ENCODE measurements at regions not wholly inside any gene's neighbourhood (a gene's known extent, or its start where the extent isn't known, plus 50 kb on each side); places are given as distances from the start of the nearest gene placed in this dataset.

DNA sequence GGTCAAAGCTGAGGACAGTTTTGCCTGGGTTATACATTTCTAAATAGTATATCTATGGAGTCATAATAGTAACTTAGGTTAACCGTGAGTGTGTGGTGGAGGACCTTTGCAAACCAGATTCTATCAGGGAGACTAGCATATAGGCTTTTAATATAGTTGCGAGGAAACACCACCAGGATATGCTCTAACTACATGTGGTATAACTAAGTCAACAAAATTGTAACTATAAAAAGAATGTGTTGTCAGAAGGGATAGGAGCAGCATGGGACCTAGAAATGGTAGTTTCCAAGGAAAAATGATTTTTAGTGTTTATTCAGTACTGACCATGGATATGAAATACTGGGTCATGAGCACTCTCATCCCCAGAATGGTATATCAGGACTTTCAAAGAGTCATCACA is 338.1 kb downstream of the TGFB2 start:
- no peaks in the 10 kb centered on the region for H3K36me3 ChIP-seq (ENCODE audit: control insufficient read depth in 3 of 3, insufficient read depth in 3 of 3, low read length in 3 of 3)
- no peaks in the 10 kb centered on the region for H3K9me3 ChIP-seq (ENCODE audit: control insufficient read depth in 3 of 3, low read length in 3 of 3)
- H3K4me3 ChIP-seq (ENCODE audit: low read length in 3 of 3) = no peak overlapping the region
- H3K4me1 ChIP-seq (ENCODE audit: control insufficient read depth in 3 of 3, insufficient read depth in 3 of 3, low read length in 3 of 3) = no peaks in the 10 kb centered on the region
- no peak overlapping the region for H3K9ac ChIP-seq (ENCODE audit: low read depth in 1 of 3, low read length in 3 of 3)
- H3K27ac ChIP-seq (ENCODE audit: low read depth, low read length) = no peak overlapping the region
- H3K27me3 ChIP-seq (ENCODE audit: control insufficient read depth in 3 of 3, insufficient read depth in 3 of 3, low read length in 3 of 3) = no peaks in the 10 kb centered on the region

DNA sequence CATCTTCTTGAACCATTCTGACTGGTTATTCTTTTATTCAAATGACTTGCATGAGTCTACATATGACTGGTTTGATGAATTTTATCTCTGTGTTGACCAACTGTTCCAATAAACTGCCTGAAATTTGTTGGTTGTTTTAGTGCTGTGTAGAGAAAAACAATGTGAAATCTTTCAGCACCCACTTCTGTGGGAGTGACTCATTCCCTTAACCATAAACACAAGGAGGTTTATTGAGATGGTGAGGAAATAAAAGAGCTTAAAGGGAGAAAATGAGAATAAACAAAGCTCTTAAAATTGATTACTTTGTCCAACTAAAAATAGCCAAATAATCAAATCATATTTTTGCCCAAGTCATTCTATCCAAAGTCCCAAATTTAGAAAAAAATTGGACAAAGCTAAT is 341.1 kb downstream of the TGFB2 start:
- Histone ChIP-seq H3K4me1 (ENCODE audit: control insufficient read depth in 3 of 3, insufficient read depth in 3 of 3, low read length in 3 of 3) (no peaks in the 10 kb centered on the region), H3K27me3 (ENCODE audit: control insufficient read depth in 3 of 3, insufficient read depth in 3 of 3, low read length in 3 of 3) (no peaks in the 10 kb centered on the region), H3K4me3 (ENCODE audit: low read length in 3 of 3) (no peak overlapping the region), H3K9ac (ENCODE audit: low read depth in 1 of 3, low read length in 3 of 3) (no peak overlapping the region), H3K27ac (ENCODE audit: low read depth, low read length) (no peak overlapping the region), H3K36me3 (ENCODE audit: control insufficient read depth in 3 of 3, insufficient read depth in 3 of 3, low read length in 3 of 3) (no peaks in the 10 kb centered on the region), H3K9me3 (ENCODE audit: control insufficient read depth in 3 of 3, low read length in 3 of 3) (no peaks in the 10 kb centered on the region)

DNA sequence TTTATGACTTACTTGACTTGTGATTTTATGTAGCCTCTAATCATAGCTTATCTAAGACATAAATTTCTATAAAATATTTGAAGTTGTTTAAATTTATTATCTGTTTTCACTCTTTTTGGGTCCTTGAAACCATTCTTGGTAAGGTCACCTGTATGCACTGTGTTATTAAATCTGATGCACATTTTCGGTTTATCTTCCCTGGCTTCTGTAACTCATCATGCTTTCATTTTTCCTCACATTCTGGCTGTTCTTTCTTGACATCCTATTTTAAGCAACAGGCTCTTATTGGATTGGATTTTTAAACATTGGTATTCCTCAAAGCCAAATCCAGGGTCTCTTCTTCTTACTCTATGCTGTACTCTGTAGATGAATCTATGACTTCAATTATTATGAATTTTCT is 341.6 kb downstream of the TGFB2 start:
- Histone ChIP-seq H3K4me1 (ENCODE audit: control insufficient read depth in 3 of 3, insufficient read depth in 3 of 3, low read length in 3 of 3) (no peaks in the 10 kb centered on the region), H3K9ac (ENCODE audit: low read depth in 1 of 3, low read length in 3 of 3) (no peak overlapping the region), H3K27me3 (ENCODE audit: control insufficient read depth in 3 of 3, insufficient read depth in 3 of 3, low read length in 3 of 3) (no peaks in the 10 kb centered on the region), H3K36me3 (ENCODE audit: control insufficient read depth in 3 of 3, insufficient read depth in 3 of 3, low read length in 3 of 3) (no peaks in the 10 kb centered on the region), H3K27ac (ENCODE audit: low read depth, low read length) (no peak overlapping the region), H3K9me3 (ENCODE audit: control insufficient read depth in 3 of 3, low read length in 3 of 3) (no peaks in the 10 kb centered on the region), H3K4me3 (ENCODE audit: low read length in 3 of 3) (no peak overlapping the region)

GRCh38 chr1:218692808-218693207 is 347.7 kb downstream of the TGFB2 start:
- Histone ChIP-seq H3K4me1 (ENCODE audit: control insufficient read depth in 3 of 3, insufficient read depth in 3 of 3, low read length in 3 of 3) (peaks cover 0 to 2% (median 0%) of the 10 kb centered on the region in 3 donors), H3K4me3 (ENCODE audit: low read length in 3 of 3) (no peak overlapping the region), H3K9ac (ENCODE audit: low read depth in 1 of 3, low read length in 3 of 3) (no peak overlapping the region), H3K9me3 (ENCODE audit: control insufficient read depth in 3 of 3, low read length in 3 of 3) (no peaks in the 10 kb centered on the region), H3K27me3 (ENCODE audit: control insufficient read depth in 3 of 3, insufficient read depth in 3 of 3, low read length in 3 of 3) (no peaks in the 10 kb centered on the region), H3K36me3 (ENCODE audit: control insufficient read depth in 3 of 3, insufficient read depth in 3 of 3, low read length in 3 of 3) (no peaks in the 10 kb centered on the region), H3K27ac (ENCODE audit: low read depth, low read length) (no peak overlapping the region)

- Histone ChIP-seq H3K9ac (ENCODE audit: low read depth in 1 of 3, low read length in 3 of 3) (no peak overlapping the region), H3K4me3 (ENCODE audit: low read length in 3 of 3) (no peak overlapping the region), H3K9me3 (ENCODE audit: control insufficient read depth in 3 of 3, low read length in 3 of 3) (no peaks in the 10 kb centered on the region), H3K27ac (ENCODE audit: low read depth, low read length) (no peak overlapping the region), H3K36me3 (ENCODE audit: control insufficient read depth in 3 of 3, insufficient read depth in 3 of 3, low read length in 3 of 3) (no peaks in the 10 kb centered on the region), H3K27me3 (ENCODE audit: control insufficient read depth in 3 of 3, insufficient read depth in 3 of 3, low read length in 3 of 3) (no peaks in the 10 kb centered on the region), H3K4me1 (ENCODE audit: control insufficient read depth in 3 of 3, insufficient read depth in 3 of 3, low read length in 3 of 3) (peaks cover 0 to 2% (median 0%) of the 10 kb centered on the region in 3 donors)
Measured at GRCh38 chr1:218693599-218693998, 348.5 kb downstream of the TGFB2 start.

- H3K27me3 ChIP-seq (ENCODE audit: control insufficient read depth in 3 of 3, insufficient read depth in 3 of 3, low read length in 3 of 3) = no peaks in the 10 kb centered on the region
- no peak overlapping the region for H3K9ac ChIP-seq (ENCODE audit: low read depth in 1 of 3, low read length in 3 of 3)
- no peak overlapping the region for H3K27ac ChIP-seq (ENCODE audit: low read depth, low read length)
- no peaks in the 10 kb centered on the region for H3K36me3 ChIP-seq (ENCODE audit: control insufficient read depth in 3 of 3, insufficient read depth in 3 of 3, low read length in 3 of 3)
- peaks cover 0 to 2% (median 0%) of the 10 kb centered on the region in 3 donors for H3K4me1 ChIP-seq (ENCODE audit: control insufficient read depth in 3 of 3, insufficient read depth in 3 of 3, low read length in 3 of 3)
- no peak overlapping the region for H3K4me3 ChIP-seq (ENCODE audit: low read length in 3 of 3)
- H3K9me3 ChIP-seq (ENCODE audit: control insufficient read depth in 3 of 3, low read length in 3 of 3) = no peaks in the 10 kb centered on the region
Measured at GRCh38 chr1:218694085-218694484, 348.9 kb downstream of the TGFB2 start.

DNA sequence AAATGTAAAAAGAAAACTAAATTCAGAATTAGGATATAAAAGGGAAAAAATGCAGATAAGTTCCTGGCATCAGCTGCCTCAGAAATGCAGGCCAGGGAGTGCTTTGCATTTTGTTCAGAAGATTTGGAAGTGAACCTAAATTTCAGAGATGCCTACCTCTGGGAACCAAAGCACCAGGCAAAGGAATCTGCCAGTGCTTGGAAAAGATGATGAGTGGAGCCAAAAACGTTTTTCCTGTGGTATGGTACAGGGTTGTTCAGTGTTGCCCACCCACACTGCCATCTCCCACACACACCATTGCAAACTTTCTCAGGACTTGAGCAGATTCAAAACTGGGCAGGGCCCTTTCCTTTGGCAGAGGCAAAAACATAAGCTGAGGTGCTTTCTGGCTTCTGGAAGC is 349.5 kb downstream of the TGFB2 start:
- Histone ChIP-seq H3K9me3 (ENCODE audit: control insufficient read depth in 3 of 3, low read length in 3 of 3) (no peaks in the 10 kb centered on the region), H3K4me1 (ENCODE audit: control insufficient read depth in 3 of 3, insufficient read depth in 3 of 3, low read length in 3 of 3) (peaks cover 0 to 2% (median 0%) of the 10 kb centered on the region in 3 donors), H3K4me3 (ENCODE audit: low read length in 3 of 3) (no peak overlapping the region), H3K9ac (ENCODE audit: low read depth in 1 of 3, low read length in 3 of 3) (no peak overlapping the region), H3K36me3 (ENCODE audit: control insufficient read depth in 3 of 3, insufficient read depth in 3 of 3, low read length in 3 of 3) (no peaks in the 10 kb centered on the region), H3K27ac (ENCODE audit: low read depth, low read length) (no peak overlapping the region), H3K27me3 (ENCODE audit: control insufficient read depth in 3 of 3, insufficient read depth in 3 of 3, low read length in 3 of 3) (no peaks in the 10 kb centered on the region)

- H3K36me3 ChIP-seq (ENCODE audit: control insufficient read depth in 3 of 3, insufficient read depth in 3 of 3, low read length in 3 of 3) = no peaks in the 10 kb centered on the region
- peaks cover 0 to 2% (median 0%) of the 10 kb centered on the region in 3 donors for H3K4me1 ChIP-seq (ENCODE audit: control insufficient read depth in 3 of 3, insufficient read depth in 3 of 3, low read length in 3 of 3)
- no peak overlapping the region for H3K4me3 ChIP-seq (ENCODE audit: low read length in 3 of 3)
- no peak overlapping the region for H3K9ac ChIP-seq (ENCODE audit: low read depth in 1 of 3, low read length in 3 of 3)
- no peak overlapping the region for H3K27ac ChIP-seq (ENCODE audit: low read depth, low read length)
- no peaks in the 10 kb centered on the region for H3K9me3 ChIP-seq (ENCODE audit: control insufficient read depth in 3 of 3, low read length in 3 of 3)
- H3K27me3 ChIP-seq (ENCODE audit: control insufficient read depth in 3 of 3, insufficient read depth in 3 of 3, low read length in 3 of 3) = no peaks in the 10 kb centered on the region
Measured at GRCh38 chr1:218695525-218695924, 350.4 kb downstream of the TGFB2 start.

DNA sequence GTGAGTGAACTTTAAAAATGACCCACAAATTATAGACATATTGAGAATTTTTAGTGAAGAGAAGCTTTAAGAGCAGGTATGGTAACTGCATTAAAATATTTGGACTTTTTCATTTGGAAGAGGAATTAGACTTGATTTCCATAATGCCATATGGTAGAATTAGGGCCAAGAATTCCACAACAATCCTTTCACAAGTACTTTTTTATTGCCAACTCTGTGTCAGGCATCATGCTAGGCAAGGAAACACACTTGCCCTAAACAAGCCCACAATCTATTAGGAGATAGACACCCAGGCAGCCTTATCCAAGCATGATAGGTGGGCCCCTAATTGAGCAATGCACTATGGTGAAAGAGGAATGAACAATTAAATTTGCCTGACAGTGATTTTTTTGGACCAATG is 353.0 kb downstream of the TGFB2 start:
- no peaks in the 10 kb centered on the region for H3K36me3 ChIP-seq (ENCODE audit: control insufficient read depth in 3 of 3, insufficient read depth in 3 of 3, low read length in 3 of 3)
- no peaks in the 10 kb centered on the region for H3K27me3 ChIP-seq (ENCODE audit: control insufficient read depth in 3 of 3, insufficient read depth in 3 of 3, low read length in 3 of 3)
- no peak overlapping the region for H3K4me3 ChIP-seq (ENCODE audit: low read length in 3 of 3)
- H3K9me3 ChIP-seq (ENCODE audit: control insufficient read depth in 3 of 3, low read length in 3 of 3) = no peaks in the 10 kb centered on the region
- H3K27ac ChIP-seq (ENCODE audit: low read depth, low read length) = no peak overlapping the region
- peaks cover 0 to 2% (median 0%) of the 10 kb centered on the region in 3 donors for H3K4me1 ChIP-seq (ENCODE audit: control insufficient read depth in 3 of 3, insufficient read depth in 3 of 3, low read length in 3 of 3)
- no peak overlapping the region for H3K9ac ChIP-seq (ENCODE audit: low read depth in 1 of 3, low read length in 3 of 3)

DNA sequence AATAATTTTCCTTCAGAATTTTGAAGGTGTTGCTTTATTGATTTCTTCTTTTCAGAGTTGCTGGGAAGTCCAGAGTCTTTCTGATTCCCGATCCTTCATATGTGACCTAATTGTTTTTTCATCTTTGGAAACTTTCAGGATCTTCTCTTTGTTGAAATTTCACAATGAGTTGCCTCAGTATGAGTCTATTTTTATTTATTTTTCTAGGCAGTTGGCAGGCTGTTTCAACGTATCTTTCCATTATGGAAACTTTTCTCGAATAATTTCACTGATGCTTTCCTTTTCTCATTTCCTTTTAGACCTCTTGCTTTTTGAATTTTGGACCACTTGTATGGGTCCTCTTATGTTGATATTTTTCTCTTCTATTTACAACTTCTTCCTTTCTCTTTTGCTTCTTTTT is 354.3 kb downstream of the TGFB2 start:
- H3K36me3 ChIP-seq (ENCODE audit: control insufficient read depth in 3 of 3, insufficient read depth in 3 of 3, low read length in 3 of 3) = no peaks in the 10 kb centered on the region
- no peaks in the 10 kb centered on the region for H3K27me3 ChIP-seq (ENCODE audit: control insufficient read depth in 3 of 3, insufficient read depth in 3 of 3, low read length in 3 of 3)
- H3K9me3 ChIP-seq (ENCODE audit: control insufficient read depth in 3 of 3, low read length in 3 of 3) = no peaks in the 10 kb centered on the region
- no peak overlapping the region for H3K27ac ChIP-seq (ENCODE audit: low read depth, low read length)
- H3K4me3 ChIP-seq (ENCODE audit: low read length in 3 of 3) = no peak overlapping the region
- no peak overlapping the region for H3K9ac ChIP-seq (ENCODE audit: low read depth in 1 of 3, low read length in 3 of 3)
- H3K4me1 ChIP-seq (ENCODE audit: control insufficient read depth in 3 of 3, insufficient read depth in 3 of 3, low read length in 3 of 3) = peaks cover 0 to 2% (median 0%) of the 10 kb centered on the region in 3 donors

- Histone ChIP-seq H3K36me3 (ENCODE audit: control insufficient read depth in 3 of 3, insufficient read depth in 3 of 3, low read length in 3 of 3) (no peaks in the 10 kb centered on the region), H3K27me3 (ENCODE audit: control insufficient read depth in 3 of 3, insufficient read depth in 3 of 3, low read length in 3 of 3) (no peaks in the 10 kb centered on the region), H3K9ac (ENCODE audit: low read depth in 1 of 3, low read length in 3 of 3) (no peak overlapping the region), H3K27ac (ENCODE audit: low read depth, low read length) (no peak overlapping the region), H3K9me3 (ENCODE audit: control insufficient read depth in 3 of 3, low read length in 3 of 3) (no peaks in the 10 kb centered on the region), H3K4me1 (ENCODE audit: control insufficient read depth in 3 of 3, insufficient read depth in 3 of 3, low read length in 3 of 3) (peaks cover 0 to under 1% (median 0%) of the 10 kb centered on the region in 3 donors), H3K4me3 (ENCODE audit: low read length in 3 of 3) (no peak overlapping the region)
Measured at GRCh38 chr1:218699865-218700264, 354.7 kb downstream of the TGFB2 start.

Measured in skeletal muscle tissue (tissue), 3 donors.